NCI-H748 treated with DMSO at 0.1 percent for 48 hours (cell line): ENCODE measurements at regions not wholly inside any gene's neighbourhood (a gene's known extent, or its start where the extent isn't known, plus 50 kb on each side); places are given as distances from the start of the nearest gene placed in this dataset.
"Not testable (repeated sequence)": the region's sequence is repeated elsewhere in the genome, so short reads cannot be mapped to it uniquely, and the experiment has no call there.

Experiments used
- DNase-seq: peaks from one replicate; lab custom pipeline; 2025; lab: John Stamatoyannopoulos, UW

DNA sequence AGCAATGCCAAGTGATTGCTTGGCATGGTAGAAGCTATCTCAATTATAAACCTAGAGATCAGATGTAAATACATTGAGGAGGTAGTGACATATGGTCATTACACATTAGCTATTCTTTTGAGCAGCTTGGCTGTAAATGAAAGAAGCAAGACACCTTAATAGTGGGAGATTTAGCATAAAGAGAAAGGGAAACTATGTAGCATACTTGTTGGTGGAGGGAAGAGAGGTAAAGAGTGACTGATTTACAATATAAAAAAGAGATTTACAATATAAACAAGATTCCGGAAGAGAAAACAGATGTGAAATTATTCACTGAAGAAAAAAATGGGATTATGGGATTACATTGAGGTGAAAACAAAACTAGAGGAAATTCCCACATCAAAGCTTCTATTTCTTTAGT, 2009.6 kb downstream of the OLFM4 start:
- DNase-seq: no peak

DNA sequence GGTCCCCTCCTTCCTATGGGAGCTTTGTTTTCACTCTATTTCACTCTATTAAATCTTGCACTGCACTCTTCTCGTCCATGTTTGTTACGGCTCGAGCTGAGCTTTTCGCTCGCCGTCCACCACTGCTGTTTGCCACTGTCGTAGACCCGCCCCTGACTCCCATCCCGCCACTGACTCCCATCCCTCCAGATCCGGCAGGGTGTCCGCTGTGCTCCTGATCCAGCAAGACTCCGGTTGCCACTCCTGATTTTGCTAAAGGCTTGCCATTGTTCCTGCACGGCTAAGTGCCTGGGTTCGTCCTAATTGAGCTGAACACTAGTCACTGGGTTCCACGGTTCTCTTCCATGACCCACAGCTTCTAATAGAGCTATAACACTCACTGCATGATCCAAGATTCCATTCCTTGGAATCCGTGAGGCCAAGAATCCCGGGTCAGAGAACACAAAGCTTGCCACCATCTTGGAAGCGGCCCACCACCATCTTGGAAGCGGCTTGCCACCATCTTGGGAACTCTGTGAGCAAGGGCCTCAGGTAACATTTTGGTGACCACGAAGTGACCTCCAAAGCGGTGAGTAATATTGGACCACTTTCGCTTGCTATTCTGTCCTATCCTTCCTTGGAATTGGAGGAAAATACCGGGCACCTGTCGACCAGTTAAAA, 2025.4 kb downstream of the OLFM4 start:
- not testable (repeated sequence) for DNase-seq

DNA sequence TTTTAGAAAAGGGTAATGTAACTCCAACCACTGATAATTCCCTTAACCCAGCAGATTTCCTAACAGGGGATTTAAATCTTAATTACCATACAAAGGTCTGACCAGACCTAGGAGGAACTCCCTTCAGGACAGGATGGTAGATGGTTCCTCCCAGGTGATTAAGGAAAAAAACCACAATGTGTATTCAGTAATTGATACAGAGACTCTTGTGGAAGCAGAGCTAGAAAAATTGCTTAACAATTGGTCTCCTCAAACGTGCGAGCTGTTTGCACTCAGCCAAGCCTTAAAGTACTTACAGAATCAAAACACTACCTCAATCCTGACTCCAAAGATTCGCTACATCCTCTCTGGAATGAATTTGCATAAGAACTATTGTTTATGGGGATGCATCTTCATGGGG, 2027.1 kb downstream of the OLFM4 start:
- DNase-seq: peak; percentile 75

GRCh38 chr13:55062662-55063061, 2034.0 kb downstream of the OLFM4 start:
- no peak for DNase-seq

DNA sequence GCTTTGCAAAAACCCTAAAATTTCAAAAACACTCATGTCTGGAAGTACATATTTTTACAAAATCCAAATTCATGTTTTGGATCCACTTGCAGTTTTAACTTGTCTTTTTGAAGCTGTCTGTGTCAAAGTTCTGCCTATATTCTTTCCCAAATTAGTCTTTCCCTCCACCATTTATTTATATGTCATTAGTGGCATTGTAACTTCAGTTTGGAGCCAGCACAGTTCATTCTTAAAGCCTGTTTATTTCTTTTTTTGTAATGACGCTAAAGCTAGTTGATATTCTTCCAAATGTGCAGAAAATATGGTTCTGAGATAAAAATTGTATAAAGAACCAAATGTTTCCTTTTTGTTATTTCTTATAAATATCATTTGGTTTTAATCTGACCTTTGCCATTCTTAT, 2039.3 kb downstream of the OLFM4 start:
- DNase-seq: no peak

GRCh38 chr13:55069746-55070145, 2041.1 kb downstream of the OLFM4 start:
- DNase-seq: no peak

- DNase-seq: no peak
These were observed 2044.4 kb downstream of the OLFM4 start for GRCh38 chr13:55073000-55073399.

DNA sequence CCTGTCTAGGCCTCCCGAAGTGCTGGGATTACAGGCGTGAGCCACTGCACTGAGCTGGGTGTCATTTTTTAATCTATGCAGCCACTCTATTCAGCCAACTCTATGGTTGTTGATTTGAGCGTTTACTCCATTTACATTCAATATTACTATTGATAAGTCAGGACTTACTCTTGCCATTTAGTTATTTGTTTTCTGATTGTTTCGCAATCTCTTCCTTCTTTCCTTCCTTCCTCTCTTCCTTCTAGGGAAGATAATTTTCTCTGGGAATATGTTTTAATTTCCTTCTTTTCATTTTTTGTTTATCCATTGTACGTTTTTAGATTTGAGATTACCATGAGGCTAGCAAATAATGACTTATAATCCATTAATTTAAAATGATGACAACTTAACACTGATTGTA, 2056.0 kb downstream of the OLFM4 start:
- DNase-seq: no peak

- DNase-seq: no peak
These were observed 2053.6 kb upstream of the PRR20A start for GRCh38 chr13:55087085-55087484.

- DNase-seq: no peak
These were observed 2050.1 kb upstream of the PRR20A start for GRCh38 chr13:55090612-55091011.

- no peak for DNase-seq
These were observed 2049.5 kb upstream of the PRR20A start for GRCh38 chr13:55091172-55091571.

- no peak for DNase-seq
These were observed 2034.2 kb upstream of the PRR20A start for GRCh38 chr13:55106509-55106908.

DNA sequence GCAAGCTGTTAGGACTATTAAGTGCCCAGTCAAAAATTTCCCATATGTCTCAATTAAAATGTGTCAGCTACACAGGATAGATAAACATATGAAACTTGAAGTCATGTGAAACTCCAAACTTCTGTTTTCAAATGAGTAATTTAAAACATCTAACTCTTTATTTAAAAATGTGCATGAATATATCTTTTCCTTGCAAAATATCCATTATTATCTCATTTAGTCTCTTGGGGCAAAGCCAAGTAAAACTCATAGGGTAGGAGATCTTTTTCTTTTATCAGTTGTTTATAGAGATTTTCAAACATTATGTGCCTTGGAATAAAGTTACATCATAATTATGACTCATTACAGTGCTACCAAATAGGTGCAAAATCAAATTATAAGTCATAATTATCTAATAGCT, 2020.1 kb upstream of the PRR20A start:
- DNase-seq: no peak

- DNase-seq: peak; percentile 46
These were observed 1985.7 kb upstream of the PRR20A start for GRCh38 chr13:55155046-55155445.

GRCh38 chr13:55159765-55160164, 1981.0 kb upstream of the PRR20A start:
- no peak for DNase-seq

DNA sequence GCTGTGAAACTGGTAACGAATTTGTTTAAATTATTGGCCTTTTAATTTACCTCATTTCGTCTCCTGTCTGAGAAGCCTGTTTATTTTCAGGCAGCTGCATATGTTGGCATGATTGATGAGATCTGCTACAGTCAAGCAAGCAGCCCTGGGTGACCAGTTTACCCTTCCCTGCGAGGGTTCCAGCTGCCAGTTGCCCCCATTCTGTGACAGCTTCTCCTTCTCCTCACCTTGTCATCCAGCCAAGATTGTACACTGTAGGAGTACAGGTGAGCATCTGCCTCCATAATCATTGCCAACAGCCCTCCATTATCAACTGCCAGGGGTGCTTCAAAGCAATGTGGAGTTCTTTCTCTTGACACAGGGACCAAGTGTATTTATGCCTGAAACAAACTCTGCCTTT, 1979.9 kb upstream of the PRR20A start:
- DNase-seq: peak; percentile 86

- not testable (repeated sequence) for DNase-seq
These were observed 1962.1 kb upstream of the PRR20A start for GRCh38 chr13:55178582-55178981.

- DNase-seq: no peak
These were observed 1949.7 kb upstream of the PRR20A start for GRCh38 chr13:55190996-55191395.

DNA sequence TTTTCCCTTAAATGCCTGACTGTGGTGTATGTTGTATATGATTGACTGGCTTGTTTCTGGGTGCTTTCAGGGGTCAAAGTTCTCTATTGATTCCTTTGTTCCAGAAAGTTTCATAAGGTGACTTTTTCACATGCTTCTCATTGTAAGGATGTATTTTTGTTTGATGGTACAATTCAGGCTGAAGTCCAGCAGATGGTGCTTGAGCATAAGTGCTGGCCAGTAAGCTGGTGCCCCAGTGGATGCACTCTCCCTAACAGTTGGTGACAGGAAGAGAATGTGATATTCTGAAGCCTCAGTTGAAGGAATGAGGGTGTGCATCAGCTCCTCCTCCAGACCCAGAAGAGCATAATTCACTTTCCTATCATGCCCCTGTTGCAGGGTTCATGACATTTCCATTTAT, 1941.6 kb upstream of the PRR20A start:
- peak; percentile 16 for DNase-seq

DNA sequence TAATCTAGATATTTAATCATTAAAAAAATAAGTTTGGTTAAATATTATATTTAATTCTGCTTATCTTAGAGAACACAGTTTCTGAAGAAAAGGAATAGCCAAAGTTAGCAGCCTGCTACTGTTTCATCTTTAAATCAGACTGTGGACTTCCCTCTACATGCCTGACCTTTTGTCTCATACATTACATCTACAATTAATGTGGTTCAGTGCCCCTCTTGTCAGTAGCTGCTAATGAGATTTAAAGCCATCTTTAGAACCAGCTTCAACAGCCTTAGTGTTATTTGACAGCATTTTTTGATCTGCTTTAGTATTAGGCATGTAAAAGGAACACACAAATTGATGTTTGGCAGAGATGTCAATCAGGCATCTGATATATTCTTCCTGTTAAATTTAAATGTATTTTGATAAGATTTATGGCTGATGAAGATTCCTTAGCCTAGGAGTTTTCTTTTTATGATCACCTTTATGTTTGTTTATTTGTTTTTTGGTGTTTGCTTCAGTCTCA, 1925.8 kb upstream of the PRR20A start:
- no peak for DNase-seq

DNA sequence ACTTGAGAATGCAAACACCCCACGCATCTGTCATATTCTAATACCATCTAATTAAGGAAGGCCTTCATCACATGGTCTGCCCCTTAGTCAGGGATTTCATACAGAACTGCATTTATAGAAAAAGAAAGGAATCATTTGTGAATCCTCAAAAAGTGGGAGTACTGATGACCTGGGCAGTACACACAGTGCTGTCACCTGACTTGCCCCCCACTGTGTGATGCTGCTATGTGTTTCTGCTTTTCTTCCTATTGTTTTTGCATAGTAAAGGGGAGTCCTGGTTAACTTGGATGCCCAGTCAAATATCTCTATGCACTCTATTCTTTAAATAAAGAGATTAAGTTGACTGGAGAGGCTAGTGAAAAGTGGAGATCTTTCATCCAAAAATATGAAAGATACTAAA, 1921.2 kb upstream of the PRR20A start:
- no peak for DNase-seq

DNA sequence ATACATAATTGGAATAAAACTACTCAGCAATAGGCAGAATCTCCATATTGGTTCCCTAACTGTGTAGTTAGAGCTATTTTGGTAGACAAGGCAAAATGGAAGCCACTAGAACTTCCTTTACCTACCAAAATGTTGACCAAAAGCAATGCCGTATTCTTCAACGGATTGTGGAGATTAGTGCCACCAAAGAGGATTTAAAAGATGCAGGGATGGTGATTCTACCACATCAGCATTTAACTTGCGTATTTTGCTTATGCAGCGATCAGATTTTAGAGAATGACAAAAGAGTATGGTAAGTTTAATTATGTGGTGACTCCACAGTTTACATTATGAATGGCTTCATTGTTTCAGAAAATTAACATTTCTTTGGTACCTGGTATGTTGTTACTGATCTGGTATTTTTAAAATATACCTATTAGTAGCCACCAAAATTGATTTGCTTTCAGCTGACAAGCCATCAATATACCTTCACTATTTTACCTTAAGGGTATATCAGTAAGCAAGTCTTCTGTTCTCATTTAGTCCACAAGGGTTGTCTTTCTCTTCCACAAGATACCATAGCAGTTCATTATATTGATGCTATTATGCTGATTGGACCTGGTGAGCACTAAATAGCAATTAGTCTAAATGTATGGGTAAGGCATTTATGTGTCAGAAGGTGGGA, 1910.7 kb upstream of the PRR20A start:
- no peak for DNase-seq

DNA sequence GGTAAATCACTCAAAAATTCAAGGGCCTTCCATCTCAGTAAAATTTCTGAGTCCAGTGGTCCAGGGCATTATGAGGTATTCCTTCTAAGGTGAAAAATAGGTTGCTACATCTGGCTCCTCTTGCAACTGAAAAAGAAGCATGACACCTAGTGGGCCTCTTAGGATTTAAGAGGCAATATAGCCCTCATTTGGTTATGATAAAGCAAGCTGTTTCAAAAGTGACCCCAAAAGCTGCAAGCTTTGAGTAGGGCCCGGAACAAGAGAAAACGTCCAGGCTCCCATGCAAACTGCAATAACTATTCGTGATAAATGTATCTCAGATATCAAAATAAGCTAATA, 1910.2 kb upstream of the PRR20A start:
- DNase-seq: no peak

DNA sequence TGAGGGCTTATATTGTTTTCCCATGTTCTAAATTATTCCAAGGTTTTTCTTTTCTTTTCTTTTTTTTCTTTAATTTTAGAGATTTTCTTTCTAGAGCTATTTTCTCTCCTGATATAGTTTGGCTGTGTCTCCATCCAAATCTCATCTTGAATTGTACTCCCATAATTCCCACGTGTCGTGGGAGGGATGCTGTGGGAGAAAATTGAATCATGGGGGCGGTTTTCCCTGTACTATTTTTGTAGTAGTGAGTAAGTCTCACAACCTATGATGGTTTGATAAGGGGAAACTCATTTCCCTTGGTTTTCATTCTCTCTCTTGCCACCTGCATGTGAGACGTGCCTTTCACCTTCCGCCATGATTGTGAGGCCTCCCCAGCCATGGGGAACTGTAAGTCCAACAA, 1906.4 kb upstream of the PRR20A start:
- DNase-seq: no peak
